B cell (primary cell): ENCODE measurements at regions not wholly inside any gene's neighbourhood (a gene's known extent, or its start where the extent isn't known, plus 50 kb on each side); places are given as distances from the start of the nearest gene placed in this dataset.

Source experiments
- CTCF ChIP-seq: fragments of 200-600 bp; IDR thresholded peaks from one replicate; pipeline ENCODE4 v1.8.0; 2022; ENCODE audit warnings: antibody characterized with exemption, mild to moderate bottlenecking
- EZH2 ChIP-seq: IDR thresholded peaks from 2 replicates; pipeline ENCODE4 v1.6.1; 2012; ENCODE audit warnings: borderline replicate concordance, low read depth, mild to moderate bottlenecking, moderate library complexity, low read length; ENCODE audit not compliant: insufficient read depth, poor library complexity, severe bottlenecking

- TF ChIP-seq CTCF (no peak), EZH2 (no peak)
These were observed 197.9 kb downstream of the PLOD2 start for GRCh38 chr3:145963111-145963510.
